ENCODE measurements at regions not wholly inside any gene's neighbourhood (a gene's known extent, or its start where the extent isn't known, plus 50 kb on each side); places are given as distances from the start of the nearest gene placed in this dataset.

GRCh38 chr14:104357689-104358527, 219.5 kb downstream of the KIF26A start:
- Histone ChIP-seq H2AFZ (ENCODE audit: low read depth, low read length, poor library complexity, severe bottlenecking) (no peak overlapping the region), H3K4me1 (ENCODE audit: control insufficient read depth in 1 of 2, insufficient read depth in 2 of 2, low read length in 2 of 2) (no peaks in the 10 kb centered on the region), H3K27ac (ENCODE audit: low read depth, low read length) (no peak overlapping the region), H3K9ac (ENCODE audit: low read length) (no peak overlapping the region), H3K4me2 (ENCODE audit: low read length) (no peak overlapping the region), H3K9me2 (ENCODE audit: insufficient read depth) (no peaks in the 10 kb centered on the region), H3K36me3 (ENCODE audit: control insufficient read depth in 1 of 2, insufficient read depth in 2 of 2, low read length in 2 of 2) (no peaks in the 10 kb centered on the region), H3K9me3 (ENCODE audit: control insufficient read depth in 1 of 2, insufficient read depth in 1 of 2, low read depth in 1 of 2, low read length in 2 of 2) (no peaks in the 10 kb centered on the region), H3K79me2 (ENCODE audit: insufficient read depth, low read length) (no peaks in the 10 kb centered on the region), H3K4me3 (replicated peaks in 1 of 2; ENCODE audit: low read depth in 1 of 2, low read length in 2 of 2) (no peak overlapping the region), H3K27me3 (ENCODE audit: insufficient read depth, low read length) (no peaks in the 10 kb centered on the region), H4K20me1 (ENCODE audit: insufficient read depth) (no peaks in the 10 kb centered on the region)
- intact Hi-C loops (cut with micrococcal nuclease), result no loop called here
- no peak for TF ChIP-seq CEBPB (IDR thresholded peaks at IDR 0.05; ENCODE audit: low read depth)
- no peak for TF ChIP-seq ELF1 (IDR thresholded peaks at IDR 0.05; ENCODE audit: borderline replicate concordance, low read depth)
- TF ChIP-seq CBX3 (IDR thresholded peaks at IDR 0.05; ENCODE audit: low read depth), result no peak
- no peak for TF ChIP-seq EZH2 (IDR thresholded peaks at IDR 0.05)
- no peak for TF ChIP-seq SIN3A (IDR thresholded peaks at IDR 0.05; ENCODE audit: low read depth)
- ATAC-seq (no peak), DNase-seq (ENCODE audit: low read depth, low spot score) (no peak)
- BruUV-seq (replicated peaks), result no TSS peak
- POLR2A ChIA-PET, result no interaction called here
- RAD21 ChIA-PET (ENCODE audit: low non-redundant PET in 1 of 2, low total read pairs in 2 of 2, uncharacterized antibody in 2 of 2, unreplicated experiment in 2 of 2), result no interaction called here
- CTCF ChIA-PET, result interaction anchor here (1.8 kb wide), 1 partner anchor 16 kb away, joined by 4 read pairs; no protein-coding TSS in a partner anchor

GRCh38 chr14:104358528-104359300, 220.3 kb downstream of the KIF26A start:
- no peaks in the 10 kb centered on the region for H3K9me2 ChIP-seq (ENCODE audit: insufficient read depth)
- no peak overlapping the region for H3K4me2 ChIP-seq (ENCODE audit: low read length)
- H3K36me3 ChIP-seq (ENCODE audit: control insufficient read depth in 1 of 2, insufficient read depth in 2 of 2, low read length in 2 of 2), result no peaks in the 10 kb centered on the region
- ATAC-seq, result no peak
- H3K9ac ChIP-seq (ENCODE audit: low read length), result no peak overlapping the region
- H2AFZ ChIP-seq (ENCODE audit: low read depth, low read length, poor library complexity, severe bottlenecking), result no peak overlapping the region
- H3K27me3 ChIP-seq (ENCODE audit: insufficient read depth, low read length), result no peaks in the 10 kb centered on the region
- no peak overlapping the region for H3K4me3 ChIP-seq (replicated peaks in 1 of 2; ENCODE audit: low read depth in 1 of 2, low read length in 2 of 2)
- intact Hi-C loops (cut with micrococcal nuclease), result no loop called here
- no peaks in the 10 kb centered on the region for H3K79me2 ChIP-seq (ENCODE audit: insufficient read depth, low read length)
- DNase-seq (ENCODE audit: low read depth, low spot score), result no peak
- no peaks in the 10 kb centered on the region for H3K9me3 ChIP-seq (ENCODE audit: control insufficient read depth in 1 of 2, insufficient read depth in 1 of 2, low read depth in 1 of 2, low read length in 2 of 2)
- BruUV-seq (replicated peaks), result no TSS peak
- ChIA-PET RAD21 (ENCODE audit: low non-redundant PET in 1 of 2, low total read pairs in 2 of 2, uncharacterized antibody in 2 of 2, unreplicated experiment in 2 of 2) (no interaction called here), CTCF (interaction anchor here (1.8 kb wide), 1 partner anchor 16 kb away, joined by 4 read pairs; no protein-coding TSS in a partner anchor), POLR2A (no interaction called here)
- no peak overlapping the region for H3K27ac ChIP-seq (ENCODE audit: low read depth, low read length)
- H3K4me1 ChIP-seq (ENCODE audit: control insufficient read depth in 1 of 2, insufficient read depth in 2 of 2, low read length in 2 of 2), result no peaks in the 10 kb centered on the region
- no peaks in the 10 kb centered on the region for H4K20me1 ChIP-seq (ENCODE audit: insufficient read depth)
- TF ChIP-seq SRF (IDR thresholded peaks at IDR 0.05; ENCODE audit: low read depth) (no peak), TCF7L2 (IDR thresholded peaks at IDR 0.05; ENCODE audit: borderline replicate concordance, extremely low read depth, insufficient read depth, insufficient read length) (no peak), EZH2phosphoT487 (IDR thresholded peaks at IDR 0.05; ENCODE audit: borderline replicate concordance) (no peak), ZNF274 (IDR thresholded peaks at IDR 0.05; ENCODE audit: low read depth, low read length) (no peak), POLR2AphosphoS5 (IDR thresholded peaks at IDR 0.05; ENCODE audit: low read depth, low read length) (no peak), ZFX (IDR thresholded peaks at IDR 0.05) (no peak), CTCF (IDR thresholded peaks at IDR 0.05 in 2 of 3, conservative IDR thresholded peaks at IDR 0.05 in 1 of 3; ENCODE audit: borderline replicate concordance in 1 of 3, insufficient read depth in 1 of 3, low read depth in 2 of 3, low read length in 2 of 3) (no peak), SP1 (IDR thresholded peaks at IDR 0.05; ENCODE audit: low read depth) (no peak), EGR1 (IDR thresholded peaks at IDR 0.05; ENCODE audit: low read depth) (no peak), ELF1 (IDR thresholded peaks at IDR 0.05; ENCODE audit: borderline replicate concordance, low read depth) (no peak), RAD21 (IDR thresholded peaks at IDR 0.05; ENCODE audit: low read depth) (no peak)
